Transverse colon (tissue), 3 donors: ENCODE measurements at regions not wholly inside any gene's neighbourhood (a gene's known extent, or its start where the extent isn't known, plus 50 kb on each side); places are given as distances from the start of the nearest gene placed in this dataset.

Experiments used
- POLR2A ChIP-seq: fragments of 450-650 bp; IDR thresholded peaks from one replicate; pipeline ENCODE4 v1.6.1; 2016; ENCODE audit warnings: antibody characterized with exemption, mild to moderate bottlenecking, moderate library complexity
- TF ChIP-seq, protein P1 (sequence below), 5 experiments: fragments of 200-600 bp in 3 of 5; fragments of 450-650 bp in 2 of 5; sonication (generic) in 3 of 5; IDR thresholded peaks; 1 replicate in 2 of 5; 2 replicates in 3 of 5; pipeline ENCODE4 v1.5.1; 2016 to 2017; ENCODE audit warnings: antibody characterized with exemption in 5 of 5, inconsistent platforms in 3 of 5, mild to moderate bottlenecking in 2 of 5, moderate library complexity in 1 of 5

DNA sequence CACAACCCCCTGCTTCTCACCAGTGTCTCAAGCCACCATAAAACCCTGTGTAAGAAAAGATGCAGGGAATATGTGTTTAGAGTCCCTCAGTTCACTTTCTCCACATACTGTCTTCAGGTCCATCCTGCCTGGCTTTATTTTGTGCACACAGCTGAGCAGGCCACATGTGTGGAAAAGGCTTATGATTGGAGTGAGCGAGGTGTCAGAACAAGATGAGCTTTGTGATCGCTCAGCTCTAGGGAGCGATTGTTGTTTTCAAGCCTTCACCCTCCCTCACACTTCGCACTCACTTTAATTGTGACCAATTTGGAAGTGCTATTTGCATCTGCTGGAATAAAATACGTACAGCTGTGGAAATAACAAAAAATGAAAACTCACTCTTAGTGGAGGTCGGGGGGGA lies 931.1 kb upstream of the TENM4 start:
- TF ChIP-seq, protein P1, sequence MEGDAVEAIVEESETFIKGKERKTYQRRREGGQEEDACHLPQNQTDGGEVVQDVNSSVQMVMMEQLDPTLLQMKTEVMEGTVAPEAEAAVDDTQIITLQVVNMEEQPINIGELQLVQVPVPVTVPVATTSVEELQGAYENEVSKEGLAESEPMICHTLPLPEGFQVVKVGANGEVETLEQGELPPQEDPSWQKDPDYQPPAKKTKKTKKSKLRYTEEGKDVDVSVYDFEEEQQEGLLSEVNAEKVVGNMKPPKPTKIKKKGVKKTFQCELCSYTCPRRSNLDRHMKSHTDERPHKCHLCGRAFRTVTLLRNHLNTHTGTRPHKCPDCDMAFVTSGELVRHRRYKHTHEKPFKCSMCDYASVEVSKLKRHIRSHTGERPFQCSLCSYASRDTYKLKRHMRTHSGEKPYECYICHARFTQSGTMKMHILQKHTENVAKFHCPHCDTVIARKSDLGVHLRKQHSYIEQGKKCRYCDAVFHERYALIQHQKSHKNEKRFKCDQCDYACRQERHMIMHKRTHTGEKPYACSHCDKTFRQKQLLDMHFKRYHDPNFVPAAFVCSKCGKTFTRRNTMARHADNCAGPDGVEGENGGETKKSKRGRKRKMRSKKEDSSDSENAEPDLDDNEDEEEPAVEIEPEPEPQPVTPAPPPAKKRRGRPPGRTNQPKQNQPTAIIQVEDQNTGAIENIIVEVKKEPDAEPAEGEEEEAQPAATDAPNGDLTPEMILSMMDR (IDR thresholded peaks at IDR 0.05) = no peak
- TF ChIP-seq POLR2A = no peak
